ENCODE measurements at regions not wholly inside any gene's neighbourhood (a gene's known extent, or its start where the extent isn't known, plus 50 kb on each side); places are given as distances from the start of the nearest gene placed in this dataset.

GRCh38 chr5:110094109-110094508 is 404.4 kb downstream of the MAN2A1 start:
- no peak for TF ChIP-seq CTCF (IDR thresholded peaks at IDR 0.05)
- no peak for TF ChIP-seq POLR2A (IDR thresholded peaks at IDR 0.05)

Measured in adrenal gland (tissue), 5 donors.